Mesenchymal stem cell (in vitro differentiated cells and primary cell): ENCODE measurements at regions not wholly inside any gene's neighbourhood (a gene's known extent, or its start where the extent isn't known, plus 50 kb on each side); places are given as distances from the start of the nearest gene placed in this dataset.
A peak's percentile ranks its signal among the peaks of the same experiment; 100 is the strongest.

Experiments
- DNase-seq: peaks from one replicate; pipeline ENCODE4 v3.0.0-alpha.2; 2013
- H2AFZ ChIP-seq: one replicate; pipeline ENCODE4 v1.6.1; 2013; ENCODE audit warnings: low read depth, mild to moderate bottlenecking, control low read depth, inconsistent platforms, low read length, moderate library complexity
- H2AK5ac ChIP-seq: 2 replicates; pipeline ENCODE4 v1.6.1; 2013; ENCODE audit warnings: low read length, moderate library complexity, mild to moderate bottlenecking, inconsistent platforms; ENCODE audit not compliant: severe bottlenecking
- H2BK120ac ChIP-seq: one replicate; pipeline ENCODE4 v1.6.1; 2013; ENCODE audit warnings: low read depth, mild to moderate bottlenecking, inconsistent platforms, low read length, moderate library complexity
- H2BK12ac ChIP-seq, 2 experiments: one replicate each; pipeline ENCODE4 v1.6.1; 2013; ENCODE audit warnings: inconsistent platforms in 2 of 2, low read length in 2 of 2, mild to moderate bottlenecking in 2 of 2, moderate library complexity in 2 of 2, control low read depth in 1 of 2
- H2BK15ac ChIP-seq: one replicate; pipeline ENCODE4 v1.6.1; 2013; ENCODE audit warnings: mild to moderate bottlenecking, low read depth, inconsistent platforms; ENCODE audit not compliant: poor library complexity, severe bottlenecking
- H2BK5ac ChIP-seq: 2 replicates; pipeline ENCODE4 v1.6.1; 2013; ENCODE audit warnings: low read depth, mild to moderate bottlenecking, low read length, control low read depth, inconsistent platforms; ENCODE audit not compliant: poor library complexity, severe bottlenecking
- H3K14ac ChIP-seq, 2 experiments: one replicate each; pipeline ENCODE4 v1.6.1; 2013; ENCODE audit warnings: inconsistent platforms in 2 of 2, low read length in 2 of 2, control low read depth in 1 of 2, mild to moderate bottlenecking in 1 of 2, moderate library complexity in 1 of 2
- H3K18ac ChIP-seq, 2 experiments: one replicate each; pipeline ENCODE4 v1.6.1; 2013; ENCODE audit warnings: inconsistent platforms in 2 of 2, low read length in 2 of 2, control low read depth in 1 of 2, low read depth in 1 of 2, mild to moderate bottlenecking in 1 of 2
- H3K23ac ChIP-seq, 2 experiments: one replicate each; pipeline ENCODE4 v1.6.1; 2013; ENCODE audit warnings: inconsistent platforms in 2 of 2, low read length in 2 of 2, mild to moderate bottlenecking in 2 of 2, moderate library complexity in 2 of 2, control low read depth in 1 of 2
- H3K27ac ChIP-seq: 2 replicates; pipeline ENCODE4 v1.5.1; 2013; ENCODE audit warnings: mild to moderate bottlenecking, moderate library complexity, low read length, control low read depth, inconsistent platforms; ENCODE audit not compliant: poor library complexity, severe bottlenecking
- H3K27me3 ChIP-seq, 2 experiments: 2 replicates each; pipeline versions ENCODE4 v1.6.1 to v1.7.0; 2013; ENCODE audit warnings: low read length in 2 of 2, mild to moderate bottlenecking in 2 of 2, moderate library complexity in 2 of 2, control low read depth in 1 of 2, inconsistent platforms in 1 of 2; ENCODE audit not compliant: control insufficient read depth in 1 of 2, insufficient read depth in 1 of 2
- H3K36me3 ChIP-seq, 2 experiments: 2 replicates each; pipeline versions ENCODE4 v1.6.1 to v1.7.0; 2013; ENCODE audit warnings: low read length in 2 of 2, control low read depth in 1 of 2, inconsistent platforms in 1 of 2, low read depth in 1 of 2, mild to moderate bottlenecking in 1 of 2; ENCODE audit not compliant: insufficient read depth in 2 of 2, control insufficient read depth in 1 of 2
- H3K4ac ChIP-seq, 2 experiments: one replicate each; pipeline ENCODE4 v1.6.1; 2013; ENCODE audit warnings: inconsistent platforms in 2 of 2, low read length in 2 of 2, mild to moderate bottlenecking in 2 of 2, moderate library complexity in 2 of 2, control low read depth in 1 of 2, low read depth in 1 of 2
- H3K4me1 ChIP-seq: 2 replicates; pipeline ENCODE4 v1.6.1; 2013; ENCODE audit warnings: low read depth, low read length, control low read depth; ENCODE audit not compliant: control insufficient read depth, insufficient read depth
- H3K4me2 ChIP-seq: 2 replicates; pipeline ENCODE4 v1.6.1; 2013; ENCODE audit warnings: low read length, mild to moderate bottlenecking, inconsistent platforms; ENCODE audit not compliant: poor library complexity, severe bottlenecking
- H3K4me3 ChIP-seq, 2 experiments: 2 replicates each; pipeline versions ENCODE4 v1.5.1 to v1.7.0; 2013; ENCODE audit warnings: low read length in 2 of 2, mild to moderate bottlenecking in 2 of 2, control low read depth in 1 of 2, low read depth in 1 of 2; ENCODE audit not compliant: insufficient read depth in 1 of 2
- H3K79me1 ChIP-seq: replicated peaks from 2 replicates; pipeline ENCODE4 v1.6.1; 2013; ENCODE audit warnings: mild to moderate bottlenecking, control low read depth, low read length, inconsistent platforms; ENCODE audit not compliant: poor library complexity, severe bottlenecking
- H3K9ac ChIP-seq: 2 replicates; pipeline ENCODE4 v1.7.0; 2013; ENCODE audit warnings: mild to moderate bottlenecking, low read length, moderate library complexity
- H3K9me3 ChIP-seq: 2 replicates; pipeline ENCODE4 v1.7.0; 2013; ENCODE audit warnings: mild to moderate bottlenecking, low read length; ENCODE audit not compliant: control insufficient read depth
- H4K8ac ChIP-seq: one replicate; pipeline ENCODE4 v1.6.1; 2013; ENCODE audit warnings: inconsistent platforms, mild to moderate bottlenecking, low read length, moderate library complexity
- H4K91ac ChIP-seq: one replicate; pipeline ENCODE4 v1.6.1; 2013; ENCODE audit warnings: mild to moderate bottlenecking, low read length, inconsistent platforms
- WGBS: methylation state at CpG from one replicate; pipeline ENCODE4 v1.1.7; 2013; ENCODE audit warnings: mixed read lengths; 5-methylcytosine and 5-hydroxymethylcytosine counted together

- peaks cover 9% of the 10 kb centered on the region for H3K4me1 ChIP-seq
- H3K27ac ChIP-seq, result no peak overlapping the region
- no peak overlapping the region for H4K8ac ChIP-seq
- no peak overlapping the region for H3K9ac ChIP-seq
- H3K14ac ChIP-seq, result no peak overlapping the region
- no peak overlapping the region for H3K4ac ChIP-seq
- H3K18ac ChIP-seq, result no peak overlapping the region
- no CpG with 5 or more reads among the region's 6 CpGs for WGBS
- no peak for DNase-seq
- H2AFZ ChIP-seq, result no peak overlapping the region
- no peaks in the 10 kb centered on the region for H3K9me3 ChIP-seq
- peaks cover 13 to 29% of the 10 kb centered on the region in 2 experiments for H3K36me3 ChIP-seq
- H3K79me1 ChIP-seq, result no peaks in the 10 kb centered on the region
- no peak overlapping the region for H2BK15ac ChIP-seq
- no peak overlapping the region for H4K91ac ChIP-seq
- no peak overlapping the region for H2BK5ac ChIP-seq
- H2BK12ac ChIP-seq, result no peak overlapping the region
- H2AK5ac ChIP-seq, result no peak overlapping the region
- H3K23ac ChIP-seq, result no peak overlapping the region
- H3K4me3 ChIP-seq, result no peak overlapping the region
- H2BK120ac ChIP-seq, result no peak overlapping the region
- no peak overlapping the region for H3K4me2 ChIP-seq
- no peaks in the 10 kb centered on the region for H3K27me3 ChIP-seq
Measured at GRCh38 chr1:39122056-39122455, 82.4 kb upstream of the MACF1 start.

DNA sequence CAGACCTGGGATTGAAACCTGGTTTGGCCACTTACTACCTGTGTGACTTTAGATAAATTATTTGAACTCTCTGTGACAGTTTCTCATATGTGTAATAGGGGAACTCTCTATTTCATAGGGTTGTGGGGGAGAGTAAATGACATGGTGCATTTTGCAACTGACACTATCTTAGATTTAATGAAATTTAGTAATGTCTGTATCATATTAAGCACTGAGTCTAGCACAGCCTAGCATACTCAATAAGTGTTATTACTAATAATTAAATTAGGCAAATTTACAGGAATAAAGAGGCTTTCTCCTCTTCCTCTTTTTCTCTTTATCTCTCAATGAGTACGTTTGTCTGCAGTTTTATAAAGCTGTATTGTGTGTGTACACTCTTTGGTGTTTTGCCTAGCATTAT lies 80.2 kb upstream of the MACF1 start:
- H3K4me3 ChIP-seq, result no peak overlapping the region

DNA sequence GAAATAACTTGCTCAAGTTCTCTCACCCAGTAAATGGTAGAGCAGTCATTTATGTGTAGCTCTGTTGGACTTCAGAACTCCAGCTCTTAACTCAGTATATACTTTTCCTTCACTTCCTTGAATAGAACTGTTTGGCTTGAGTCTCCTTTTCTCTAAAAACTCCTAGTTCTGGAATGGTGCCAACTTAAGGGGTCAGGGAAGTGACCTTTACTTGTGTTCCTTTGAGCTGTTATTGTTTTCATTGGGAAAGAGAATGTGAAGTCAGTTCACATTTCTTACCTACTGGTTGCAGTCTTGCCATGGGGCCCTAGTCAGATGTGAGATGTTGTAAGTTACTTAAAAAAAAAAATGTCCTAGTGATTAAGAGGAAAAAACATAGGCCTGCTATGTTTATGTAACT lies 77.0 kb upstream of the MACF1 start:
- H3K36me3 ChIP-seq, result peaks cover 9 to 28% of the 10 kb centered on the region in 2 experiments
- H3K9ac ChIP-seq, result no peak overlapping the region
- H2BK120ac ChIP-seq, result no peak overlapping the region
- no peak overlapping the region for H3K4me2 ChIP-seq
- no peaks in the 10 kb centered on the region for H3K27me3 ChIP-seq
- H4K8ac ChIP-seq, result no peak overlapping the region
- no peak overlapping the region for H3K18ac ChIP-seq
- peak overlapping the region; percentile 62 for H3K27ac ChIP-seq
- H2BK12ac ChIP-seq, result no peak overlapping the region
- no peak overlapping the region for H2AFZ ChIP-seq
- H2BK15ac ChIP-seq, result no peak overlapping the region
- H3K23ac ChIP-seq, result no peak overlapping the region
- DNase-seq, result peak; percentile 80
- H2BK5ac ChIP-seq, result no peak overlapping the region
- H3K4me1 ChIP-seq, result peaks cover 10% of the 10 kb centered on the region
- H4K91ac ChIP-seq, result no peak overlapping the region
- H3K79me1 ChIP-seq, result no peaks in the 10 kb centered on the region
- no peak overlapping the region for H2AK5ac ChIP-seq
- no peak overlapping the region for H3K4ac ChIP-seq
- no peaks in the 10 kb centered on the region for H3K9me3 ChIP-seq
- no peak overlapping the region for H3K14ac ChIP-seq
- no peak overlapping the region for H3K4me3 ChIP-seq

More for the DNA sequence above, 80.2 kb upstream of the MACF1 start:
- Histone ChIP-seq H2AK5ac (no peak overlapping the region), H3K18ac (no peak overlapping the region), H4K91ac (no peak overlapping the region), H2AFZ (no peak overlapping the region), H3K9ac (no peak overlapping the region), H3K4me1 (peaks cover 6% of the 10 kb centered on the region), H3K79me1 (no peaks in the 10 kb centered on the region), H2BK120ac (no peak overlapping the region), H3K23ac (no peak overlapping the region), H3K9me3 (no peaks in the 10 kb centered on the region), H3K27ac (no peak overlapping the region), H2BK5ac (no peak overlapping the region), H3K4me2 (no peak overlapping the region), H4K8ac (no peak overlapping the region), H2BK12ac (no peak overlapping the region), H3K14ac (no peak overlapping the region), H3K36me3 (peaks cover 17 to 33% of the 10 kb centered on the region in 2 experiments), H3K27me3 (no peaks in the 10 kb centered on the region), H3K4ac (no peak overlapping the region), H2BK15ac (no peak overlapping the region)
- WGBS, result no CpG with 5 or more reads among the region's 1 CpG
- no peak for DNase-seq

DNA sequence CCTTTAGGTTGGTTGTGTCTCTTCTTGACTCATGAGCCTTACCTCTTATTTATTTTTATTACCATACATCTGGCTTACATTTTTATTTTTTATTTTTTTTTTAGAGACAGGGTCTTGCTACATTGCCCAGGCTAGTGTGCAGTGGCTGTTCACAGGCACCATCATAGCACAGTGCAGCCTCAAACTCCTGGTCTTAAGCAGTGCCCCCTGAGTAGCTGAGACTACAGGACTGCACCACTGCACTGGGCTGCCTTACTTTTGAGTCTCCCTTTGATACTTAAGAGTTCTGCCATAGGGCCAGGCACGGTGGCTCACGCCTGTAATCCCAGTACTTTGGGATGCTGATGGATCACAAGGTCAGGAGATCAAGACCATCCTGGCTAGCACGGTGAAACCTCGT lies 76.4 kb upstream of the MACF1 start:
- Histone ChIP-seq H2BK15ac (no peak overlapping the region), H3K27me3 (no peaks in the 10 kb centered on the region), H2AK5ac (no peak overlapping the region), H3K23ac (no peak overlapping the region), H3K79me1 (peaks cover 4% of the 10 kb centered on the region), H3K4me1 (peaks cover 15% of the 10 kb centered on the region), H2BK120ac (no peak overlapping the region), H3K4me3 (no peak overlapping the region), H3K4ac (no peak overlapping the region), H3K14ac (peak overlapping the region in 1 of 2 experiments; percentile 11), H4K91ac (no peak overlapping the region), H3K9ac (no peak overlapping the region), H3K9me3 (no peaks in the 10 kb centered on the region), H3K27ac (peak overlapping the region; percentile 70), H2BK5ac (no peak overlapping the region), H4K8ac (no peak overlapping the region), H2BK12ac (peak overlapping the region in 1 of 2 experiments; percentile 89), H3K36me3 (peaks cover 13 to 24% of the 10 kb centered on the region in 2 experiments), H3K18ac (no peak overlapping the region), H2AFZ (no peak overlapping the region), H3K4me2 (no peak overlapping the region)
- no peak for DNase-seq
- WGBS, result 73% methylated on average over 4 of the region's 4 CpGs
